OCI-LY7 (cell line): ENCODE measurements at regions not wholly inside any gene's neighbourhood (a gene's known extent, or its start where the extent isn't known, plus 50 kb on each side); places are given as distances from the start of the nearest gene placed in this dataset.

Source experiments
- BruUV-seq: library from RNA; stranded (reverse); fragments of 400-500 nt; replicated peaks from 2 replicates; lab custom pipeline; 2021; lab: Mats Ljungman, UMichigan
- CTCF ChIA-PET: fragments of 300-600 bp; sonication (Branson Sonifier 250); formaldehyde crosslinking; loops from one replicate; lab custom pipeline; 2022; ENCODE audit warnings: antibody characterized with exemption; ENCODE audit not compliant: unreplicated experiment; lab: Charles Lee
- POLR2A ChIA-PET: fragments of 300-600 bp; sonication (Branson Sonifier 250); formaldehyde crosslinking; loops from one replicate; lab custom pipeline; 2022; ENCODE audit warnings: antibody characterized with exemption; lab: Charles Lee
- DNase-seq: peaks from one replicate; pipeline ENCODE4 v3.0.0-alpha.2; 2015; ENCODE audit warnings: low spot score
- H2AFZ ChIP-seq: fragments of 200-600 bp; sonication (generic), shearing (Covaris generic); 2 replicates; pipeline ENCODE4 v1.6.1; 2014; ENCODE audit warnings: mild to moderate bottlenecking, antibody characterized with exemption, low read length, moderate library complexity
- H3K27ac ChIP-seq: fragments of 200-600 bp; sonication (generic); 2 replicates; pipeline ENCODE4 v1.5.1; 2014; ENCODE audit warnings: mixed run types, low read depth, mild to moderate bottlenecking, moderate library complexity, low read length, inconsistent platforms; ENCODE audit not compliant: poor library complexity, severe bottlenecking
- H3K36me3 ChIP-seq: fragments of 200-600 bp; sonication (generic); 2 replicates; pipeline ENCODE4 v1.6.1; 2014; ENCODE audit warnings: mild to moderate bottlenecking, antibody characterized with exemption, low read length, moderate library complexity, mixed read lengths; ENCODE audit not compliant: insufficient read depth
- H3K4me1 ChIP-seq: fragments of 200-600 bp; sonication (generic); 2 replicates; pipeline ENCODE4 v1.5.1; 2014; ENCODE audit warnings: mild to moderate bottlenecking, low read length; ENCODE audit not compliant: insufficient read depth, poor library complexity, severe bottlenecking
- H3K4me2 ChIP-seq: fragments of 200-600 bp; sonication (generic); 2 replicates; pipeline ENCODE4 v1.6.1; 2014; ENCODE audit warnings: mild to moderate bottlenecking, low read length
- H3K4me3 ChIP-seq: fragments of 200-600 bp; sonication (generic); 2 replicates; pipeline ENCODE4 v1.5.1; 2014; ENCODE audit warnings: mild to moderate bottlenecking, low read depth, low read length; ENCODE audit not compliant: poor library complexity, severe bottlenecking
- H3K79me2 ChIP-seq: fragments of 200-600 bp; sonication (generic); 2 replicates; pipeline ENCODE4 v1.6.1; 2016; ENCODE audit warnings: low read depth, mild to moderate bottlenecking, low read length, moderate library complexity, mixed read lengths; ENCODE audit not compliant: insufficient read depth
- H3K9me2 ChIP-seq: fragments of 200-600 bp; sonication (generic); 2 replicates; pipeline ENCODE4 v1.6.1; 2016; ENCODE audit warnings: mild to moderate bottlenecking, low read length, mixed read lengths; ENCODE audit not compliant: insufficient read depth
- H3K9me3 ChIP-seq: fragments of 200-600 bp; sonication (generic); 2 replicates; pipeline ENCODE4 v1.6.1; 2014; ENCODE audit warnings: mild to moderate bottlenecking, mixed run types, low read length, mixed read lengths
- H4K20me1 ChIP-seq: fragments of 200-600 bp; sonication (generic); 2 replicates; pipeline ENCODE4 v1.6.1; 2014; ENCODE audit warnings: mild to moderate bottlenecking, antibody characterized with exemption, low read length, moderate library complexity, mixed read lengths; ENCODE audit not compliant: insufficient read depth
- CTCF ChIP-seq: fragments of 200-600 bp; sonication (generic); conservative IDR thresholded peaks from 2 replicates; pipeline ENCODE4 v1.5.1; 2014; ENCODE audit warnings: mild to moderate bottlenecking, antibody characterized with exemption, low read length, moderate library complexity, mixed read lengths
- EZH2phosphoT487 ChIP-seq: fragments of 200-600 bp; sonication (generic); IDR thresholded peaks from 2 replicates; pipeline ENCODE4 v1.6.1; 2018; ENCODE audit warnings: low read depth, borderline replicate concordance, mild to moderate bottlenecking, mixed run types, antibody characterized with exemption, low read length, moderate library complexity, mixed read lengths
- intact Hi-C: fragments of 100-400 bp; cut with micrococcal nuclease; formaldehyde crosslinking; loops from one replicate; pipeline ENCODE4 v1.10.0; 2022; ENCODE audit not compliant: unreplicated experiment

DNA sequence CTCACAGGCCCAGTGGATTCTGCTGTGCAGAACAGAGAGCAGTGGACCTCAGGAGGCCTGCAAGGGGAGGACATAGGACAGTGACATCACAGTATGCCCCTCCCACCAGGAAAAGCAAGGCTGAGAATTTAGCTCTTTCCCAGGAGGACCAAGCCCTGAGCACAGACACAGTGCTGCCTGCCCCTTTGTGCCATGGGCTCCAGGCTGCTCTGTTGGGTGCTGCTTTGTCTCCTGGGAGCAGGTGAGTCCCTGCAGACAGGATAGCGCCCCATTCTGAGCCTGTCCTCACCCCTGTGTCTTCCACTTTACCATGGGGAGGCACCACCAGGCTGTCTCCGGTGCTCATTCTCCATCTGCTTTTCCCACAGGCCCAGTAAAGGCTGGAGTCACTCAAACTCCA, 63.0 kb upstream of the PRSS58 start:
- Histone ChIP-seq H3K9me2 (no peaks in the 10 kb centered on the region), H3K4me1 (peaks cover 19% of the 10 kb centered on the region), H3K79me2 (no peaks in the 10 kb centered on the region), H4K20me1 (no peaks in the 10 kb centered on the region), H3K27ac (no peak overlapping the region), H3K4me2 (no peak overlapping the region), H2AFZ (no peak overlapping the region), H3K4me3 (no peak overlapping the region), H3K36me3 (no peaks in the 10 kb centered on the region), H3K9me3 (no peaks in the 10 kb centered on the region)
- no peak for DNase-seq
- CTCF ChIA-PET, result interaction anchor here (1.7 kb wide), 1 partner anchor 16 kb away, joined by 9 read pairs; no protein-coding TSS in a partner anchor
- TF ChIP-seq EZH2phosphoT487, result no peak
- TF ChIP-seq CTCF, result no peak
- no TSS peak for BruUV-seq
- intact Hi-C loops, result no loop called here
- POLR2A ChIA-PET, result no interaction called here

GRCh38 chr7:142319970-142320369, 62.1 kb upstream of the PRSS58 start:
- H4K20me1 ChIP-seq, result no peaks in the 10 kb centered on the region
- DNase-seq, result peak; percentile 45
- no peaks in the 10 kb centered on the region for H3K36me3 ChIP-seq
- H3K4me1 ChIP-seq, result peaks cover 19% of the 10 kb centered on the region
- POLR2A ChIA-PET, result no interaction called here
- no peak overlapping the region for H2AFZ ChIP-seq
- peak; percentile 84 for TF ChIP-seq CTCF
- TF ChIP-seq EZH2phosphoT487, result no peak
- intact Hi-C loops, result no loop called here
- BruUV-seq, result no TSS peak
- CTCF ChIA-PET, result interaction anchor here (1.7 kb wide), 1 partner anchor 15 kb away, joined by 9 read pairs; no protein-coding TSS in a partner anchor
- no peaks in the 10 kb centered on the region for H3K79me2 ChIP-seq
- no peak overlapping the region for H3K27ac ChIP-seq
- no peak overlapping the region for H3K4me3 ChIP-seq
- no peaks in the 10 kb centered on the region for H3K9me3 ChIP-seq
- H3K4me2 ChIP-seq, result no peak overlapping the region
- no peaks in the 10 kb centered on the region for H3K9me2 ChIP-seq

DNA sequence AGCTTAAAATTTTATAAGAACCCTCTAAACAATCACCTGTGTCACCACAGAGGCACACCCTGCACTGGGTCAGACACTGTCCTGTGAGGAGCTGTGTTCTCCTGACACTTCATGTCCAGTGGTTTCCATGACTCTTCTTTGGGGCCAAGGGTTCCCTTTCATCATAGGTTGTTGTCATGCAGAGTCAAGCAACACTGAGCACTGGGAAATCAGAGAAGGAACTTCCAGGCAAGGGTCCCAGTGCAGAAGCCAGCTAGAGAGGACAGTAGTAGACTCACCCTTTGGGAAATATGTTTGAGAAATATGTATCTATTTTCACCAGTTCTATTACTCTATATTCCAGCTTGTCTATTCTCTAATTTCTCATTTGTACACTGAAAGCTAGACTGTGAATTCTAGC, 56.4 kb upstream of the PRSS58 start:
- Histone ChIP-seq H3K4me3 (no peak overlapping the region), H2AFZ (peak overlapping the region; percentile 47; the same call in 1 of the 2 replicates), H3K79me2 (no peaks in the 10 kb centered on the region), H3K4me1 (peaks cover 22% of the 10 kb centered on the region), H4K20me1 (no peaks in the 10 kb centered on the region), H3K36me3 (no peaks in the 10 kb centered on the region), H3K4me2 (peak overlapping the region; percentile 62), H3K9me2 (no peaks in the 10 kb centered on the region), H3K27ac (peak overlapping the region; percentile 28), H3K9me3 (no peaks in the 10 kb centered on the region)
- DNase-seq, result no peak
- intact Hi-C loops, result no loop called here
- ChIA-PET POLR2A (interaction anchor here (2.9 kb wide), 1 partner anchor 11 kb away, joined by 20 read pairs; no protein-coding TSS in a partner anchor), CTCF (interaction anchor here (1.4 to 2.2 kb wide), 2 partner anchors 10 kb away, joined by 4 to 13 read pairs; no protein-coding TSS in a partner anchor)
- TF ChIP-seq CTCF, result no peak
- TF ChIP-seq EZH2phosphoT487, result no peak
- BruUV-seq, result no TSS peak
